Upper lobe of left lung (tissue), 6 donors: ENCODE measurements at regions not wholly inside any gene's neighbourhood (a gene's known extent, or its start where the extent isn't known, plus 50 kb on each side); places are given as distances from the start of the nearest gene placed in this dataset.

Experiments
- ATAC-seq, 2 donors: fragments of 200-7000 bp; cut with Tn5 transposase; one replicate each; pipeline ENCODE4 v1.9.1; 2022; ENCODE audit warnings: mild to moderate bottlenecking in 2 of 2, moderate library complexity in 2 of 2; ENCODE audit not compliant: low FRiP score in 2 of 2
- DNase-seq, 2 donors: peaks; one replicate each; pipeline ENCODE4 v3.0.0-alpha.2; 2019 to 2020
- H3K27ac ChIP-seq, 4 donors: fragments of 200-600 bp; sonication (generic); one replicate each; pipeline ENCODE4 v1.5.1; 2016 to 2019
- H3K27me3 ChIP-seq, 4 donors: fragments of 200-600 bp; sonication (generic); one replicate each; pipeline ENCODE4 v1.5.1; 2017 to 2019
- H3K36me3 ChIP-seq, 4 donors: fragments of 200-600 bp; sonication (generic); one replicate each; pipeline ENCODE4 v1.5.1; 2016 to 2019
- H3K4me1 ChIP-seq, 4 donors: fragments of 200-600 bp; sonication (generic); one replicate each; pipeline ENCODE4 v1.5.1; 2018 to 2019
- H3K4me3 ChIP-seq, 4 donors: fragments of 200-600 bp; sonication (generic); one replicate each; pipeline ENCODE4 v1.5.1; 2017 to 2019; ENCODE audit warnings: mild to moderate bottlenecking in 2 of 4, moderate library complexity in 1 of 4
- H3K9me3 ChIP-seq, 4 donors: fragments of 200-600 bp; sonication (generic); one replicate each; pipeline ENCODE4 v1.5.1; 2018 to 2019
- EP300 ChIP-seq, 4 donors: sonication (generic); formaldehyde crosslinking; IDR thresholded peaks; one replicate each; pipeline ENCODE4 v1.5.1; 2017; ENCODE audit warnings: antibody characterized with exemption in 4 of 4, control low read depth in 2 of 4
- POLR2A ChIP-seq, 4 donors: fragments of 450-650 bp; IDR thresholded peaks; one replicate each; pipeline ENCODE4 v1.5.1; 2016 to 2017; ENCODE audit warnings: antibody characterized with exemption in 4 of 4, mild to moderate bottlenecking in 2 of 4
- POLR2AphosphoS5 ChIP-seq, 2 donors: sonication (generic); formaldehyde crosslinking; IDR thresholded peaks; one replicate each; pipeline ENCODE4 v1.5.1; 2017; ENCODE audit warnings: antibody characterized with exemption in 2 of 2
- WGBS, 2 donors: methylation state at CpG; one replicate each; pipeline ENCODE4 v1.1.5; 2017 to 2018; 5-methylcytosine and 5-hydroxymethylcytosine counted together
- TF ChIP-seq, protein P1 (sequence below), 6 experiments: fragments of 450-650 bp in 4 of 6; fragments of 200-600 bp in 2 of 6; sonication (generic) in 2 of 6; IDR thresholded peaks; one replicate each; pipeline ENCODE4 v1.5.1; 2016 to 2019; ENCODE audit warnings: antibody characterized with exemption in 6 of 6
- donor health status: DM: no; HTN: no; CAD: no; lungs with moderate emphysema.
- donor health status: DM: no; HTN: yes; CAD: no; lungs with severe emphysema.

DNA sequence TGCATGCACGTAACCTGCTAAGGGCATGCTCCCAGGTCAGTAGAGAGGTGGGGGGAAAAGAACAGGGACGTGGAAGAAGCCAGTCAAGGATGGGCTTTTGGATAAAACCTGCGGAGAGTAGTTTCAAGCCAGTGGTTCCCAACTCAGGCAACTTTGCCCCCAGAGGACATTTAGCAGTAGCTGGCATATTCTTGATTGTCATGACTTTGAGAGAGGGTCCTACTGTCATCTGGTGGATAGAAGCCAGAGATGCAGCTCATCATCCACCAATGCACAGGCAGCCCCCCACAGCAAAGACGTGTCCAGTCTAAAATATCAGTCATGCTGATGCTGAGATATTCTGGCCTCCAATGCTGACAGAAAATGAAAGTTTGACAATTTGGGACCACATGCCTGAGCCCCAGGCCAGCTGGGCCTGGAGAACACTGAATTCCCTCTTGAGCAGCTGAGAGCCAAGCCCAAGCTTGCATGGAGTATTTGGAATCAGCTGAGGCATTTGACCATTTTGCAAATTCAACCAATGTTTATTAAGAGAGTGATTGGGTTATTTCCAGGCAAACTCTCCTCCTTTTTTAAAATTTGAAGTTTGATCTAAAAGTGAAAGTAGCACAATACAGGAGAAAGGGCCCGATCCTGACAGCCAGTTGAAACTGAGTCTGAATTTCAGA, 110.0 kb upstream of the C7orf33 start:
- TF ChIP-seq, protein P1, sequence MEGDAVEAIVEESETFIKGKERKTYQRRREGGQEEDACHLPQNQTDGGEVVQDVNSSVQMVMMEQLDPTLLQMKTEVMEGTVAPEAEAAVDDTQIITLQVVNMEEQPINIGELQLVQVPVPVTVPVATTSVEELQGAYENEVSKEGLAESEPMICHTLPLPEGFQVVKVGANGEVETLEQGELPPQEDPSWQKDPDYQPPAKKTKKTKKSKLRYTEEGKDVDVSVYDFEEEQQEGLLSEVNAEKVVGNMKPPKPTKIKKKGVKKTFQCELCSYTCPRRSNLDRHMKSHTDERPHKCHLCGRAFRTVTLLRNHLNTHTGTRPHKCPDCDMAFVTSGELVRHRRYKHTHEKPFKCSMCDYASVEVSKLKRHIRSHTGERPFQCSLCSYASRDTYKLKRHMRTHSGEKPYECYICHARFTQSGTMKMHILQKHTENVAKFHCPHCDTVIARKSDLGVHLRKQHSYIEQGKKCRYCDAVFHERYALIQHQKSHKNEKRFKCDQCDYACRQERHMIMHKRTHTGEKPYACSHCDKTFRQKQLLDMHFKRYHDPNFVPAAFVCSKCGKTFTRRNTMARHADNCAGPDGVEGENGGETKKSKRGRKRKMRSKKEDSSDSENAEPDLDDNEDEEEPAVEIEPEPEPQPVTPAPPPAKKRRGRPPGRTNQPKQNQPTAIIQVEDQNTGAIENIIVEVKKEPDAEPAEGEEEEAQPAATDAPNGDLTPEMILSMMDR (IDR thresholded peaks at IDR 0.05): no peak
- no peak for TF ChIP-seq POLR2A (IDR thresholded peaks at IDR 0.05)
- no peak for TF ChIP-seq POLR2AphosphoS5 (IDR thresholded peaks at IDR 0.05)
- TF ChIP-seq EP300 (IDR thresholded peaks at IDR 0.05): no peak
- 78 to 84% methylated on average over 5 of the region's 5 CpGs for WGBS, 2 donors
- no peak for DNase-seq
- Histone ChIP-seq H3K4me3 (no peak overlapping the region), H3K27ac (no peak overlapping the region), H3K9me3 (no peaks in the 10 kb centered on the region), H3K4me1 (no peaks in the 10 kb centered on the region), H3K27me3 (no peaks in the 10 kb centered on the region), H3K36me3 (no peaks in the 10 kb centered on the region)
- peak in 1 of 2 donors; percentile 27 for ATAC-seq

DNA sequence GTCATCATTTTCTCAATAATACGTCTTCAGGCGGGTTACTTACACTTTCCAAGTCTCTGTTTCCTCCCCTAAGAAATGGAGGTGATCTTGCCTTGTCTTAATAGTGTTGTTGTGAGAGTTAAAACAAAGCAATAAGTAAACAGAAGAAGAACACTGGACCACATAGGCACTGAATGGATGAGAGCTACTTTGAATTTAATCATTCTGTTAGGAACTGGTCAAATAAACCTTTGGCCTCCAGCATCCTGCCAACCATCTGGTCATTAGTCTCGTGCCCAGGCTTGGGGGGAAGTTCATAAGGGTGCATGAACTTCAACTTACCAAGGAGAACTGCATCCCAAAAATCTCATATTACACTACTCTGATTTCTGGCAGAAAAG, 109.4 kb upstream of the C7orf33 start:
- Histone ChIP-seq H3K36me3 (no peaks in the 10 kb centered on the region), H3K9me3 (no peaks in the 10 kb centered on the region), H3K4me3 (no peak overlapping the region), H3K27me3 (no peaks in the 10 kb centered on the region), H3K27ac (no peak overlapping the region), H3K4me1 (no peaks in the 10 kb centered on the region)
- TF ChIP-seq POLR2AphosphoS5 (IDR thresholded peaks at IDR 0.05): no peak
- TF ChIP-seq, protein P1 (IDR thresholded peaks at IDR 0.05): no peak
- TF ChIP-seq EP300 (IDR thresholded peaks at IDR 0.05): no peak
- TF ChIP-seq POLR2A (IDR thresholded peaks at IDR 0.05): no peak
- no peak for ATAC-seq
- no peak for DNase-seq
- WGBS, 2 donors: 60 to 68% methylated on average over 3 of the region's 3 CpGs

DNA sequence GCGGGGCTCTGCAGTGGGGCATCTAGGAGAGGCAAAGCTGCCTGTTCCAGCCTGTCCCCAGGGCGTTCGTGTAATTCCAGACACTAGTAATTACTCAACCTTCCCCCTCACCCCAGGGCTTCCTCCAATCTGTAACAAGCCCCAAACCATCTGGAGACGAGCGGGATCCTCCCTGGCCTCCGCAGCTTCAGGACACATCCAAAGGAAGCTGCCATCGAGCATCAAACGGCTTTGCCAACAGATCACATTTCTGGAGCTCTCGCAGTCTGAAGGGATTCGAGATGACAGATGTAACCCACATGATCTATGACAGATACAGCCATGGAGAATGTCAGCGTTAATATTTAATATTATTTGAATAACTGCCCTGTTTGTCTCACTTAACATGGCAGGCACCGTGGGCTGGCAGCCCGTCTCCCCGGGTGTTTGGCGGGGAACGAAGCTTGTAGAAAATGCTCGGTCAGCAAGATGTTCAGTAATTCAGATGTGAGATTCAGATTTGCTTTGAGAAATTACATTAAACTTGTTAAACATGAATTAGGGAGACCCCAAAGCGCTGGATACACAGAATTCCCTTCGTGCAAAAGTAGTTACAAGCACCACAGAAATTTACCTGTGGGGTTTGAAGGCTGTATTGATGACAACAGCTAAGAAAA, 108.5 kb upstream of the C7orf33 start:
- Histone ChIP-seq H3K27me3 (no peaks in the 10 kb centered on the region), H3K36me3 (no peaks in the 10 kb centered on the region), H3K4me3 (no peak overlapping the region), H3K9me3 (no peaks in the 10 kb centered on the region), H3K27ac (no peak overlapping the region), H3K4me1 (no peaks in the 10 kb centered on the region)
- ATAC-seq (no peak), DNase-seq (no peak)
- WGBS, 2 donors: 83% methylated on average over 14 to 19 of the region's 19 CpGs
- TF ChIP-seq POLR2A (IDR thresholded peaks at IDR 0.05) (no peak), EP300 (IDR thresholded peaks at IDR 0.05) (no peak), POLR2AphosphoS5 (IDR thresholded peaks at IDR 0.05) (no peak)
- TF ChIP-seq, protein P1 (IDR thresholded peaks at IDR 0.05): no peak

DNA sequence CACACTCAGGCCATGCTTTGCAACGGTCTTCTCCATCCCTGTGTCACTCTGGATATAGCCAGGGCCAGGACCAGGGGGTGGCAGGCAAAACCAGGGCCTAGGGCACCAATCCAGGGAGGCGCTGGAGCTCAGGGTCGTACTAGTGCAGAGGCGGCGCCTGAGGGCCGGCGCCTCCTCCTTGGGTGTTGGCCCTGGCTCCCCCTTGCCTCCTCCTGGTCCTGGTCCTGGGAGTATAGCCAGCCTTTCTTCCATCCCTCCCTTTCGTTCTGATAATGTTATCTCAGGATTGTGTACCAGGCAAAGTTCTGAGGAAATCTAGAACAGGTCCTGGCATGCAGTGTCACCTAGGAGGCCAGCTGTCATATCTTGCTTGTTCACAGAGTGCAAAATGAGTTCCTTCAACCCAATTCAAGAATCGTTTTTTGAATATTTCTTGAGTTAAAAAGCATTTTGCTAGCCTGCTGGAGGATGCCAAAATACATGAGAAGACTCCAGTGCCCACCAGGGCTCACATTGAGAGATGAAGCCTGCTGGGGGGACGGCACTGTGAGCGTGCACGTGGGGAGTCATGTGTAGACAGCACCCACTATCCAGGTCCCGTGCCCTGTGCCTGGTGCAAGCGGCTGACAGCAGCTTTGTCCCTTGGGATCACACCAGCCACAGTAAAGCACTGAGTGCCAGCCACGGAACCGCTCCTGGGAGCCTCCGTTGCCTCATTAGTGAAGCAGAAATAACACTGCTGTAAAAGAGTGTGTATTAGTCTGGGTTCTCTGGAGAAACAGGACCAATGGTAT, 106.9 kb upstream of the C7orf33 start:
- Histone ChIP-seq H3K27me3 (no peaks in the 10 kb centered on the region), H3K4me1 (no peaks in the 10 kb centered on the region), H3K9me3 (no peaks in the 10 kb centered on the region), H3K27ac (no peak overlapping the region), H3K36me3 (no peaks in the 10 kb centered on the region), H3K4me3 (no peak overlapping the region)
- ATAC-seq (no peak), DNase-seq (no peak)
- TF ChIP-seq, protein P1 (IDR thresholded peaks at IDR 0.05): no peak
- TF ChIP-seq POLR2AphosphoS5 (IDR thresholded peaks at IDR 0.05): no peak
- TF ChIP-seq EP300 (IDR thresholded peaks at IDR 0.05): no peak
- TF ChIP-seq POLR2A (IDR thresholded peaks at IDR 0.05): no peak
- 86 to 90% methylated on average over 12 to 14 of the region's 17 CpGs for WGBS, 2 donors
